ENCODE measurements at regions not wholly inside any gene's neighbourhood (a gene's known extent, or its start where the extent isn't known, plus 50 kb on each side); places are given as distances from the start of the nearest gene placed in this dataset.

DNA sequence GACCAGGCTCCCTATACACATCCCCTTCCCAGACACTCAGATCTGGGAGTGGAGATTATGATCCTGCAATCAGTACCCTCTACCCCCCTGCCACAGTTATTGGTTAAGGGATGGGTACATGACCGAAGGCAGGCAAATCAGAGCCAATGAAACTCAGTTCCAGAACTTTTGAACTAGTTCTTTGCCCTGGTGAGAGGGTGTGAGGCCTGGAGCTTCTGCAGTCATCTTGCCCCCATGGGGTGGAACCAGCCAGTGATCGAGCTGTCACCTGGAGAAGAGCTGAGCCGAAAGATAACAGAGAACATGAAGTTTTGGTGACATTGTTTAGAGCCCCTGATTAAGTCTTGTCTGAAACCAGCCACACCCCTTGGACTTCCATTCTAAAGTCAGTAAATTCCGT is 88.2 kb upstream of the DUSP5 start:
- TF ChIP-seq GLI4 (tag by site-specific recombination; IDR thresholded peaks at IDR 0.05) (no peak), ZNF324 (tag by site-specific recombination; IDR thresholded peaks at IDR 0.05) (no peak), ZNF433 (tag by site-specific recombination; IDR thresholded peaks at IDR 0.05; ENCODE audit: low read depth) (no peak), ZNF701 (tag by site-specific recombination; IDR thresholded peaks at IDR 0.05) (no peak), ZNF202 (tag by site-specific recombination; IDR thresholded peaks at IDR 0.05; ENCODE audit: borderline replicate concordance) (no peak), ZNF138 (tag by site-specific recombination; IDR thresholded peaks at IDR 0.05; ENCODE audit: borderline replicate concordance) (no peak), KLF10 (tag by site-specific recombination; IDR thresholded peaks at IDR 0.05) (no peak), SCRT2 (tag by site-specific recombination; IDR thresholded peaks at IDR 0.05) (no peak), ZNF791 (tag by site-specific recombination; IDR thresholded peaks at IDR 0.05) (no peak)
- TF ChIP-seq, protein P1, sequence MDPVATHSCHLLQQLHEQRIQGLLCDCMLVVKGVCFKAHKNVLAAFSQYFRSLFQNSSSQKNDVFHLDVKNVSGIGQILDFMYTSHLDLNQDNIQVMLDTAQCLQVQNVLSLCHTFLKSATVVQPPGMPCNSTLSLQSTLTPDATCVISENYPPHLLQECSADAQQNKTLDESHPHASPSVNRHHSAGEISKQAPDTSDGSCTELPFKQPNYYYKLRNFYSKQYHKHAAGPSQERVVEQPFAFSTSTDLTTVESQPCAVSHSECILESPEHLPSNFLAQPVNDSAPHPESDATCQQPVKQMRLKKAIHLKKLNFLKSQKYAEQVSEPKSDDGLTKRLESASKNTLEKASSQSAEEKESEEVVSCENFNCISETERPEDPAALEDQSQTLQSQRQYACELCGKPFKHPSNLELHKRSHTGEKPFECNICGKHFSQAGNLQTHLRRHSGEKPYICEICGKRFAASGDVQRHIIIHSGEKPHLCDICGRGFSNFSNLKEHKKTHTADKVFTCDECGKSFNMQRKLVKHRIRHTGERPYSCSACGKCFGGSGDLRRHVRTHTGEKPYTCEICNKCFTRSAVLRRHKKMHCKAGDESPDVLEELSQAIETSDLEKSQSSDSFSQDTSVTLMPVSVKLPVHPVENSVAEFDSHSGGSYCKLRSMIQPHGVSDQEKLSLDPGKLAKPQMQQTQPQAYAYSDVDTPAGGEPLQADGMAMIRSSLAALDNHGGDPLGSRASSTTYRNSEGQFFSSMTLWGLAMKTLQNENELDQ (tag by site-specific recombination; IDR thresholded peaks at IDR 0.05; ENCODE audit: low read depth), result no peak
- TF ChIP-seq, protein P2, sequence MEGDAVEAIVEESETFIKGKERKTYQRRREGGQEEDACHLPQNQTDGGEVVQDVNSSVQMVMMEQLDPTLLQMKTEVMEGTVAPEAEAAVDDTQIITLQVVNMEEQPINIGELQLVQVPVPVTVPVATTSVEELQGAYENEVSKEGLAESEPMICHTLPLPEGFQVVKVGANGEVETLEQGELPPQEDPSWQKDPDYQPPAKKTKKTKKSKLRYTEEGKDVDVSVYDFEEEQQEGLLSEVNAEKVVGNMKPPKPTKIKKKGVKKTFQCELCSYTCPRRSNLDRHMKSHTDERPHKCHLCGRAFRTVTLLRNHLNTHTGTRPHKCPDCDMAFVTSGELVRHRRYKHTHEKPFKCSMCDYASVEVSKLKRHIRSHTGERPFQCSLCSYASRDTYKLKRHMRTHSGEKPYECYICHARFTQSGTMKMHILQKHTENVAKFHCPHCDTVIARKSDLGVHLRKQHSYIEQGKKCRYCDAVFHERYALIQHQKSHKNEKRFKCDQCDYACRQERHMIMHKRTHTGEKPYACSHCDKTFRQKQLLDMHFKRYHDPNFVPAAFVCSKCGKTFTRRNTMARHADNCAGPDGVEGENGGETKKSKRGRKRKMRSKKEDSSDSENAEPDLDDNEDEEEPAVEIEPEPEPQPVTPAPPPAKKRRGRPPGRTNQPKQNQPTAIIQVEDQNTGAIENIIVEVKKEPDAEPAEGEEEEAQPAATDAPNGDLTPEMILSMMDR (tag by site-specific recombination; IDR thresholded peaks at IDR 0.05), result no peak
- TF ChIP-seq, protein P3, sequence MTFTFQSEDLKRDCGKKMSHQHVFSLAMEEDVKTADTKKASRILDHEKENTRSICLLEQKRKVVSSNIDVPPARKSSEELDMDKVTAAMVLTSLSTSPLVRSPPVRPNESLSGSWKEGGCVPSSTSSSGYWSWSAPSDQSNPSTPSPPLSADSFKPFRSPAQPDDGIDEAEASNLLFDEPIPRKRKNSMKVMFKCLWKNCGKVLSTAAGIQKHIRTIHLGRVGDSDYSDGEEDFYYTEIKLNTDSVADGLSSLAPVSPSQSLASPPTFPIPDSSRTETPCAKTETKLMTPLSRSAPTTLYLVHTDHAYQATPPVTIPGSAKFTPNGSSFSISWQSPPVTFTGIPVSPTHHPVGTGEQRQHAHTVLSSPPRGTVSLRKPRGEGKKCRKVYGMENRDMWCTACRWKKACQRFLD (tag by site-specific recombination; IDR thresholded peaks at IDR 0.05), result no peak
- TF ChIP-seq, protein P4, sequence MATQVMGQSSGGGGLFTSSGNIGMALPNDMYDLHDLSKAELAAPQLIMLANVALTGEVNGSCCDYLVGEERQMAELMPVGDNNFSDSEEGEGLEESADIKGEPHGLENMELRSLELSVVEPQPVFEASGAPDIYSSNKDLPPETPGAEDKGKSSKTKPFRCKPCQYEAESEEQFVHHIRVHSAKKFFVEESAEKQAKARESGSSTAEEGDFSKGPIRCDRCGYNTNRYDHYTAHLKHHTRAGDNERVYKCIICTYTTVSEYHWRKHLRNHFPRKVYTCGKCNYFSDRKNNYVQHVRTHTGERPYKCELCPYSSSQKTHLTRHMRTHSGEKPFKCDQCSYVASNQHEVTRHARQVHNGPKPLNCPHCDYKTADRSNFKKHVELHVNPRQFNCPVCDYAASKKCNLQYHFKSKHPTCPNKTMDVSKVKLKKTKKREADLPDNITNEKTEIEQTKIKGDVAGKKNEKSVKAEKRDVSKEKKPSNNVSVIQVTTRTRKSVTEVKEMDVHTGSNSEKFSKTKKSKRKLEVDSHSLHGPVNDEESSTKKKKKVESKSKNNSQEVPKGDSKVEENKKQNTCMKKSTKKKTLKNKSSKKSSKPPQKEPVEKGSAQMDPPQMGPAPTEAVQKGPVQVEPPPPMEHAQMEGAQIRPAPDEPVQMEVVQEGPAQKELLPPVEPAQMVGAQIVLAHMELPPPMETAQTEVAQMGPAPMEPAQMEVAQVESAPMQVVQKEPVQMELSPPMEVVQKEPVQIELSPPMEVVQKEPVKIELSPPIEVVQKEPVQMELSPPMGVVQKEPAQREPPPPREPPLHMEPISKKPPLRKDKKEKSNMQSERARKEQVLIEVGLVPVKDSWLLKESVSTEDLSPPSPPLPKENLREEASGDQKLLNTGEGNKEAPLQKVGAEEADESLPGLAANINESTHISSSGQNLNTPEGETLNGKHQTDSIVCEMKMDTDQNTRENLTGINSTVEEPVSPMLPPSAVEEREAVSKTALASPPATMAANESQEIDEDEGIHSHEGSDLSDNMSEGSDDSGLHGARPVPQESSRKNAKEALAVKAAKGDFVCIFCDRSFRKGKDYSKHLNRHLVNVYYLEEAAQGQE (tag by site-specific recombination; IDR thresholded peaks at IDR 0.05), result no peak
- TF ChIP-seq, protein P5, sequence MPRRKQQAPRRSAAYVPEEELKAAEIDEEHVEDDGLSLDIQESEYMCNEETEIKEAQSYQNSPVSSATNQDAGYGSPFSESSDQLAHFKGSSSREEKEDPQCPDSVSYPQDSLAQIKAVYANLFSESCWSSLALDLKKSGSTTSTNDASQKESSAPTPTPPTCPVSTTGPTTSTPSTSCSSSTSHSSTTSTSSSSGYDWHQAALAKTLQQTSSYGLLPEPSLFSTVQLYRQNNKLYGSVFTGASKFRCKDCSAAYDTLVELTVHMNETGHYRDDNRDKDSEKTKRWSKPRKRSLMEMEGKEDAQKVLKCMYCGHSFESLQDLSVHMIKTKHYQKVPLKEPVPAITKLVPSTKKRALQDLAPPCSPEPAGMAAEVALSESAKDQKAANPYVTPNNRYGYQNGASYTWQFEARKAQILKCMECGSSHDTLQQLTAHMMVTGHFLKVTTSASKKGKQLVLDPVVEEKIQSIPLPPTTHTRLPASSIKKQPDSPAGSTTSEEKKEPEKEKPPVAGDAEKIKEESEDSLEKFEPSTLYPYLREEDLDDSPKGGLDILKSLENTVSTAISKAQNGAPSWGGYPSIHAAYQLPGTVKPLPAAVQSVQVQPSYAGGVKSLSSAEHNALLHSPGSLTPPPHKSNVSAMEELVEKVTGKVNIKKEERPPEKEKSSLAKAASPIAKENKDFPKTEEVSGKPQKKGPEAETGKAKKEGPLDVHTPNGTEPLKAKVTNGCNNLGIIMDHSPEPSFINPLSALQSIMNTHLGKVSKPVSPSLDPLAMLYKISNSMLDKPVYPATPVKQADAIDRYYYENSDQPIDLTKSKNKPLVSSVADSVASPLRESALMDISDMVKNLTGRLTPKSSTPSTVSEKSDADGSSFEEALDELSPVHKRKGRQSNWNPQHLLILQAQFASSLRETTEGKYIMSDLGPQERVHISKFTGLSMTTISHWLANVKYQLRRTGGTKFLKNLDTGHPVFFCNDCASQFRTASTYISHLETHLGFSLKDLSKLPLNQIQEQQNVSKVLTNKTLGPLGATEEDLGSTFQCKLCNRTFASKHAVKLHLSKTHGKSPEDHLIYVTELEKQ (tag by site-specific recombination; IDR thresholded peaks at IDR 0.05; ENCODE audit: borderline replicate concordance), result no peak
